Osteocyte (in vitro differentiated cells): ENCODE measurements at regions not wholly inside any gene's neighbourhood (a gene's known extent, or its start where the extent isn't known, plus 50 kb on each side); places are given as distances from the start of the nearest gene placed in this dataset.
A peak's percentile ranks its signal among the peaks of the same experiment; 100 is the strongest.

ENCODE experiments used
- DNase-seq: peaks from one replicate; pipeline ENCODE4 v3.0.0; 2021; ENCODE audit warnings: mixed read lengths; ENCODE audit not compliant: unreplicated experiment; ENCODE audit errors: extremely low spot score
- H3K27ac Mint-ChIP-seq: one replicate; pipeline ENCODE4 v1.8.0; 2021; ENCODE audit warnings: mild to moderate bottlenecking, mixed read lengths; ENCODE audit not compliant: unreplicated experiment
- H3K27me3 Mint-ChIP-seq: one replicate; pipeline ENCODE4 v1.8.0; 2021; ENCODE audit warnings: mixed read lengths; ENCODE audit not compliant: unreplicated experiment
- H3K36me3 Mint-ChIP-seq: one replicate; pipeline ENCODE4 v1.8.0; 2021; ENCODE audit warnings: mixed read lengths; ENCODE audit not compliant: unreplicated experiment
- H3K4me1 Mint-ChIP-seq: one replicate; pipeline ENCODE4 v1.8.0; 2021; ENCODE audit warnings: mixed read lengths; ENCODE audit not compliant: unreplicated experiment
- H3K4me3 Mint-ChIP-seq: one replicate; pipeline ENCODE4 v1.8.0; 2021; ENCODE audit warnings: mild to moderate bottlenecking, moderate library complexity, mixed read lengths; ENCODE audit not compliant: unreplicated experiment
- H3K9me3 Mint-ChIP-seq: one replicate; pipeline ENCODE4 v1.8.0; 2021; ENCODE audit warnings: mixed read lengths; ENCODE audit not compliant: unreplicated experiment
- TF ChIP-seq, protein P1 (sequence below): fragments of 200-600 bp; sonication (generic); IDR thresholded peaks from 2 replicates; pipeline ENCODE4 v1.5.0; 2021; ENCODE audit warnings: antibody characterized with exemption, mild to moderate bottlenecking, moderate library complexity

DNA sequence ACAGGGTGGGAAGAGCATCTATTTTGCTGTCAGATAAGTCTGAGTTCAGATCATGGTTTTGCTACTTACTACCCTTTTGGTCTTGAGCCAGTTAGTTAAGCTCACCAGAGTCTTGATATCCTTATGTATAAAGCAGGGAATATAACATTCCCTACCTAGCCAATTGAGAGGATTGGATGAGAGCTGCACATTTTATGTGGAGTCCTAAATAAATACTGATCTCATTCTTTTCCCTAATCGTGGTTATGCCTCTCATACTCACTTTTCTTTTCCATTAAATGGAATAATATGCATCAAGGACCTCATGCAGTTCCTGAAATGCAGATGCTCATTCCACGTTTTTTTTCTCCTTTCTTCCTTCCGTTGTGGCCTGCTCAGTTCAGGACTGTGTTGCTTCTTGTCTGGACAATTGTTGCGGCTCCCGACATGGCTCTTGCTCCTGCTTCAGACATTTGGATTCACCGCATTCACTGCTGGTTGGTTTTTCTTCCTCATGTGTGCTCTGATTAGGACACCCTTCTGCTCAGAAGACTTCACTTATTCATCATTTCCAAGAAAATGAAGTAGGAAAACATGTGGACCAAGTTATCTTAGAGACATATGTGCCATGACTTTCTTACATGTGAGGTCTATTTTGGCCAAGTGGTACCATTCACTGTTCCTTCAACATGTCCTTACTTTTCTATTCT, 90.2 kb downstream of the NFKBIZ start:
- DNase-seq, result no peak
- TF ChIP-seq, protein P1, sequence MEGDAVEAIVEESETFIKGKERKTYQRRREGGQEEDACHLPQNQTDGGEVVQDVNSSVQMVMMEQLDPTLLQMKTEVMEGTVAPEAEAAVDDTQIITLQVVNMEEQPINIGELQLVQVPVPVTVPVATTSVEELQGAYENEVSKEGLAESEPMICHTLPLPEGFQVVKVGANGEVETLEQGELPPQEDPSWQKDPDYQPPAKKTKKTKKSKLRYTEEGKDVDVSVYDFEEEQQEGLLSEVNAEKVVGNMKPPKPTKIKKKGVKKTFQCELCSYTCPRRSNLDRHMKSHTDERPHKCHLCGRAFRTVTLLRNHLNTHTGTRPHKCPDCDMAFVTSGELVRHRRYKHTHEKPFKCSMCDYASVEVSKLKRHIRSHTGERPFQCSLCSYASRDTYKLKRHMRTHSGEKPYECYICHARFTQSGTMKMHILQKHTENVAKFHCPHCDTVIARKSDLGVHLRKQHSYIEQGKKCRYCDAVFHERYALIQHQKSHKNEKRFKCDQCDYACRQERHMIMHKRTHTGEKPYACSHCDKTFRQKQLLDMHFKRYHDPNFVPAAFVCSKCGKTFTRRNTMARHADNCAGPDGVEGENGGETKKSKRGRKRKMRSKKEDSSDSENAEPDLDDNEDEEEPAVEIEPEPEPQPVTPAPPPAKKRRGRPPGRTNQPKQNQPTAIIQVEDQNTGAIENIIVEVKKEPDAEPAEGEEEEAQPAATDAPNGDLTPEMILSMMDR, result no peak
- Mint-ChIP-seq H3K4me3 (no peak overlapping the region), H3K27me3 (no peaks in the 10 kb centered on the region), H3K9me3 (peaks cover 7% of the 10 kb centered on the region), H3K27ac (no peak overlapping the region), H3K36me3 (no peaks in the 10 kb centered on the region), H3K4me1 (peaks cover 21% of the 10 kb centered on the region)

DNA sequence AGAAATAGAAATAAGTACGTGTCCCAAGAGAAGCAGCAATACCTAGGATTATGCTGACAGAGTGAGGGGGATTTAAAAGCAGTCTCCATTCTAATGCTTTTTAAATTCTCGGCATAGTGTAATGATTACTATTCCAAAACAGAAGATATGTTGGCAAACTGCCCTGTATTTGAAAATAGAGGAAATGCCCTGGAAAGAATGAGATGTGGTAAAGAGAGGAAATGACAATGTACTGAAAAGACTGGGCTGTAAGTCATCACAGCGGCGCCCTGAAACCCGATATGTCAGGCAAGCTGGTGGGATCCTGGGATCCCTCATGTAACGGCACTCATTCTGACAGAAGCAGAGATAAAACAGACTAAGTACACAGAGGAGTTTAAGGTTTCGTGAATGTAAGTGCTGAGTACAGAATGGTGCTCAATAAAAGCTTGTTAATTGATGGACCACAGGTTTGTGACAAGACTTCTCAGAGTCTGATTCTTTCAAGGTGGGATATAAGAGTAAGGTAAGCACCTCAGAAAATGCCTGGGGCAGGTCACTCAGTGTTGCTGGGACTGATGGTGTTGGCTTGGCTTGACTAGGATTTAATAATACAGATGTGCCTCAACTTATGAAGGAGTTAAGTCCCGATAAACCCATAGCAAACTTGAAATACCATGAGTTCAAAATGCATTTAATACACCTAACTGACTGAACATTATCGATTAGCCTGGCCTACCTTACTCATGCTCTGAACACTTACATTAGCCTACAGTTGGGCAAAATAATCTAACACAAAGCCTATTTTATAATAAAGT, 91.4 kb downstream of the NFKBIZ start:
- Mint-ChIP-seq H3K27me3 (no peaks in the 10 kb centered on the region), H3K36me3 (no peaks in the 10 kb centered on the region), H3K4me1 (peaks cover 16% of the 10 kb centered on the region), H3K9me3 (peaks cover 7% of the 10 kb centered on the region), H3K27ac (no peak overlapping the region), H3K4me3 (no peak overlapping the region)
- no peak for DNase-seq
- TF ChIP-seq, protein P1, result no peak

DNA sequence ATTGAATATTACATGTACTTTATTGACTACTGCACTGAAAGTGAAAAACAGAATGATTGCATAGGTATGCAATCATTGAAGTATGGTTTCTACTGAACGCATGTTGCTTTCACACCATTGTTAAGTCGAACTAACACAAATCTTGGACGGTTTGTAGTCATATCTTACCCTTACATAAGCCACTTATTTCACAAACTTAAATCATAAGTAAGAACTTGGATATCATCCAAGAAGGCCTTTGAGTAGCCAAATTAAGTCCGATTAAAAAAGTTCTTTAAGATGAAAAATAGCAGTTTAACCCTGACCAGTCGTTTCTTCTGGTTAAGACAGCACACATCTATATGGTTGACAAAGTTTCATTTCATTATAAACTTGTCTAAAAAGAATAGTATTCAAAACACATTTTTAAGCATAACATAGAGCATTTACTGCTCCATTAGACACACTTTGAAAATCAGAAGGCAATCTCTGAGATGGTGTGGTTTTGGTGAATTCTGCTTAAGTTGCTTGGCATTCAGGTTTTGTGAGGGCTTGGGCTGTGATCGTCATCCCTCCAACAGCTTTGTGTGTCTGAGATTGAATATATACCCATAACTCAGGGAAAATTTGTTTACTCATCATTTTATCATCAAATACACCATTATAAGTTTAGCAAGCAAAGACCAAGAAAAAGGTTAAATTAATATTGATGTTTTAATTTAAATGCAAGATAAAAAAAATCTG, 92.2 kb downstream of the NFKBIZ start:
- no peak for DNase-seq
- Mint-ChIP-seq H3K9me3 (peaks cover 7% of the 10 kb centered on the region), H3K27me3 (no peaks in the 10 kb centered on the region), H3K36me3 (no peaks in the 10 kb centered on the region), H3K4me1 (peaks cover 13% of the 10 kb centered on the region), H3K4me3 (no peak overlapping the region), H3K27ac (no peak overlapping the region)
- TF ChIP-seq, protein P1, result no peak

DNA sequence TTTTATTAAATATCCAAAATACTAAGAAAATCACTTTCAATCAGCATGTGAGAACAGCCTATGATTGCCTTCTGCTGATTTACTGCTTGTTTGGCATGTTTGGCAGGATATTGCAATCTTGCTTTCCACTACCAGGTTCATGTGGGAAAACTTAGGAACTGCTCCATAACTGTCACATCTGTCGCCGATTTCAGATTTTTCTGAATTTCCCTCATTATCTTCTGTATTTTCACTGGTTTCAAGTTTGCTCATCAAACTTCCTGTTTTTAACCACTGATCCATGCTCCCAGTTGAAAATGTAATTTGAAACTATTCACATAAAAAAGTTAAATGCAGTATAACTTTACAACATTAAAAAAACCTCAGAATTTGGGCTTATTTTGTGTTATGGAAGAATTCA, 93.0 kb downstream of the NFKBIZ start:
- H3K36me3 Mint-ChIP-seq, result no peaks in the 10 kb centered on the region
- H3K9me3 Mint-ChIP-seq, result no peaks in the 10 kb centered on the region
- no peak overlapping the region for H3K4me3 Mint-ChIP-seq
- H3K4me1 Mint-ChIP-seq, result peaks cover 7% of the 10 kb centered on the region
- H3K27me3 Mint-ChIP-seq, result no peaks in the 10 kb centered on the region
- DNase-seq, result no peak
- TF ChIP-seq, protein P1, result no peak
- peak overlapping the region; percentile 14 for H3K27ac Mint-ChIP-seq

DNA sequence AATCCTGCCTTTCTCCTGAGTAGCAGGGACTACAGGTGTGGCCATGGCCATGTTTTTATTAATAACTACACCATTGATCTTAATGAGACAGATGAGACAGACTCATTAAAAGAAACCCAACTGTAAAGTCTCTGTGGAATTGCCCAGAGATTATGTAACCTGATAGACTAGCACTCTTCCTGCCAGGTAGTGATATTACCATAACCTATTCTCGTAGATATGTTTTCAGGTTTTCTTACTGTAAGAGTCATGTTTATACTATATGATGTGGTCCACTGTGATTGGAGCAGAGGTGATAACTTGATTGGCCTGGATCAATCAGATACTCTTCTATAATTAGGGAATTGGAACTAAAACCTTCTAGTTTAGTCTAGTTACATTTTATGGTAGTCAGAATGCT, 93.7 kb downstream of the NFKBIZ start:
- Mint-ChIP-seq H3K9me3 (no peaks in the 10 kb centered on the region), H3K36me3 (no peaks in the 10 kb centered on the region)

More for the DNA sequence above, 93.7 kb downstream of the NFKBIZ start:
- no peak overlapping the region for H3K27ac Mint-ChIP-seq
- H3K27me3 Mint-ChIP-seq, result no peaks in the 10 kb centered on the region
- H3K4me3 Mint-ChIP-seq, result no peak overlapping the region
- TF ChIP-seq, protein P1, result no peak
- H3K4me1 Mint-ChIP-seq, result peaks cover 7% of the 10 kb centered on the region
- DNase-seq, result no peak
